ENCODE measurements at regions not wholly inside any gene's neighbourhood (a gene's known extent, or its start where the extent isn't known, plus 50 kb on each side); places are given as distances from the start of the nearest gene placed in this dataset.

- no peaks in the 10 kb centered on the region for H3K79me2 ChIP-seq (ENCODE audit: control insufficient read depth in 1 of 2, insufficient read depth in 2 of 2, low read length in 2 of 2)
- H4K5ac ChIP-seq (ENCODE audit: insufficient read length, low read depth, low read length) = no peak overlapping the region
- H3K4me2 ChIP-seq (ENCODE audit: insufficient read depth in 1 of 2, low read depth in 2 of 2, low read length in 2 of 2) = no peak overlapping the region
- 0 out of 2 replicates have a peak overlapping the region, but pooled peaks have one; percentile 4 for H3K18ac ChIP-seq (ENCODE audit: extremely low read depth, low read length)
- no peak overlapping the region for H2BK15ac ChIP-seq (ENCODE audit: low read length)
- no peak overlapping the region for H3K4me3 ChIP-seq (ENCODE audit: extremely low read depth in 1 of 4, insufficient read depth in 2 of 4, low read depth in 3 of 4, low read length in 4 of 4)
- peak overlapping the region; percentile 38 for H2BK120ac ChIP-seq (replicated peaks; ENCODE audit: low read depth, low read length)
- no peak overlapping the region for H3K14ac ChIP-seq (ENCODE audit: insufficient read length)
- H2AFZ ChIP-seq (ENCODE audit: low read length) = no peak overlapping the region
- H3K23me2 ChIP-seq (ENCODE audit: low read depth, low read length) = peaks cover 1% of the 10 kb centered on the region; the same call in 1 of the 2 replicates
- TF ChIP-seq CHD2 (IDR thresholded peaks at IDR 0.05; ENCODE audit: low read length) (no peak), SP2 (IDR thresholded peaks at IDR 0.05; ENCODE audit: low read length) (no peak), SAP30 (IDR thresholded peaks at IDR 0.05; ENCODE audit: insufficient read depth, insufficient replicate concordance, low read length) (no peak), KDM1A (IDR thresholded peaks at IDR 0.05; ENCODE audit: borderline replicate concordance, low read length) (no peak), TAF1 (IDR thresholded peaks at IDR 0.05; ENCODE audit: low read depth, low read length) (no peak), TCF12 (IDR thresholded peaks at IDR 0.05; ENCODE audit: low read depth, low read length) (no peak), CBX5 (IDR thresholded peaks at IDR 0.05; ENCODE audit: low read depth, low read length) (no peak)
- TF ChIP-seq, protein P1, sequence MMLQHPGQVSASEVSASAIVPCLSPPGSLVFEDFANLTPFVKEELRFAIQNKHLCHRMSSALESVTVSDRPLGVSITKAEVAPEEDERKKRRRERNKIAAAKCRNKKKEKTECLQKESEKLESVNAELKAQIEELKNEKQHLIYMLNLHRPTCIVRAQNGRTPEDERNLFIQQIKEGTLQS (IDR thresholded peaks at IDR 0.05; ENCODE audit: insufficient read depth, low read depth, low read length) = no peak
- no peak overlapping the region for H3K4ac ChIP-seq (replicated peaks; ENCODE audit: insufficient read length, low read depth, low read length)
- no peaks in the 10 kb centered on the region for H3K9me3 ChIP-seq (ENCODE audit: insufficient read depth in 2 of 2, low read depth in 1 of 2, low read length in 1 of 2)
- peak overlapping the region; percentile 35 for H4K91ac ChIP-seq (replicated peaks; ENCODE audit: insufficient read length, low read length)
- H3K27ac ChIP-seq (ENCODE audit: low read depth, low read length) = no peak overlapping the region
- peaks cover 9 to 18% (median 13%) of the 10 kb centered on the region in 4 experiments for H3K4me1 ChIP-seq (replicated peaks in 1 of 4; ENCODE audit: control insufficient read depth in 3 of 4, insufficient read depth in 4 of 4, low read length in 3 of 4)
- CTCF ChIA-PET (ENCODE audit: partially characterized antibody) = no interaction called here
- H2BK5ac ChIP-seq (ENCODE audit: low read depth, low read length) = no peak overlapping the region
- H4K8ac ChIP-seq (ENCODE audit: extremely low read depth, insufficient read depth, low read length) = no peak overlapping the region
- WGBS, 2 experiments (ENCODE audit: extremely low coverage in 1 of 2, insufficient coverage in 1 of 2, insufficient read length in 1 of 2, insufficient replicate concordance in 2 of 2, low coverage in 1 of 2, low lambda C conversion rate in 2 of 2, missing lambda C conversion rate in 1 of 2) = 83% methylated on average over 5 of the region's 5 CpGs; no CpG with 5 or more reads in 1 of the 2 experiments
- FAIRE-seq (no peak), DNase-seq (ENCODE audit: low read depth in 1 of 2, low spot score in 2 of 2) (no peak)
- H2BK20ac ChIP-seq (ENCODE audit: low read length) = no peak overlapping the region
- no peaks in the 10 kb centered on the region for H3K79me1 ChIP-seq (ENCODE audit: low read depth, low read length)
- H3K36me3 ChIP-seq (ENCODE audit: control insufficient read depth in 2 of 4, insufficient read depth in 4 of 4, low read length in 3 of 4) = no peaks in the 10 kb centered on the region
- no peak overlapping the region for H3K9ac ChIP-seq (replicated peaks in 1 of 4; ENCODE audit: extremely low read depth in 1 of 4, low read depth in 3 of 4, low read length in 3 of 4)
- H2AK5ac ChIP-seq (ENCODE audit: low read depth, low read length) = no peak overlapping the region
- H2BK12ac ChIP-seq (ENCODE audit: low read depth, low read length) = peak overlapping the region; percentile 55; the same call in 1 of the 2 replicates
- POLR2A ChIA-PET (ENCODE audit: partially characterized antibody) = no interaction called here
- no peaks in the 10 kb centered on the region for H3K27me3 ChIP-seq (replicated peaks in 1 of 4; ENCODE audit: control insufficient read depth in 3 of 4, extremely low read depth in 1 of 4, insufficient read depth in 3 of 4, low read length in 3 of 4)
- H3K56ac ChIP-seq (replicated peaks; ENCODE audit: insufficient read length, low read depth, low read length) = no peak overlapping the region
- H4K20me1 ChIP-seq (replicated peaks in 1 of 2; ENCODE audit: control insufficient read depth in 1 of 2, insufficient read depth in 2 of 2, low read length in 2 of 2) = no peaks in the 10 kb centered on the region
- H3K23ac ChIP-seq (ENCODE audit: insufficient read length) = no peak overlapping the region
Observed at GRCh38 chr20:51884561-51884960, 82.2 kb upstream of the SALL4 start.

Measured in H1 (cell line).